HG02870 (cell line): ENCODE measurements at regions not wholly inside any gene's neighbourhood (a gene's known extent, or its start where the extent isn't known, plus 50 kb on each side); places are given as distances from the start of the nearest gene placed in this dataset.

Source experiments
- ATAC-seq: cut with Tn5 transposase; IDR thresholded peaks from one replicate; pipeline ENCODE4 v1.9.1; 2021; ENCODE audit warnings: mild to moderate bottlenecking, moderate library complexity; ENCODE audit not compliant: unreplicated experiment

DNA sequence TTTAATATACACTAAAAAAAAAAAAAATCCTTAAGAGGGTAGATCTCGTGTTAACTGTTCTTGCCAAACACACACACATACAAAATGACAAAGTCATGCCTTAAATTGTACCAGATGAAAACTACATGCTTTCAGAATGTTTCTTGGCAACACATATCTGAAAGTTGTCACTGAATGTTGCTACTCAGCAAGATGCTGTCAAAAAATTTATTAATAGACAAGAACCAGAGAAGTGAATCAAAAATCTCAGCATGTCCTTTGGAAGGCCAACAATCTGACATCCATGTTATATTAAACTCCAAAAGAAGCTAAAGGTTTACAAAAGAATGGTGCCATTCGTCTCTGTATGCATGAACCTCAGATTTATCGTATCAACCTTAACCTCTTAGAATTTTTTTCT is 1746.2 kb upstream of the PRR20A start:
- ATAC-seq: no peak

DNA sequence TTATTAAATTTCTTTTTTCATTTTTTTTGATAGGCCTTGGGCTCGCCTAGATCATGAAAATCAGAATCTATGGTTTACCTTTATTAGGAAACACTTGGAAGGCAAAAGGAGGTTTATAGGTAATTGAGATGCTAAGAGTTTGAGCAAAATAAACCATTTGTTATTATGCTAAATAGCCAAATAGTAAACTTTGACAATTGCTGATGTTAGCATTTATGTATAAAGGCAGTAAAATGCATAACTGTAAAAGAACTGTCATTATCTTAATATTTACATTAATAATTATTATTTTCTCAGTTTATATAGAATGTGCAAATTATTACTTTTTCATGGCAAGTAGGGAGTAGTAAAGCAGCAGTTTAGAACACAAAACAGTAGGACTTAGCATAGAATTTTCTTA is 1737.8 kb upstream of the PRR20A start:
- no peak for ATAC-seq

DNA sequence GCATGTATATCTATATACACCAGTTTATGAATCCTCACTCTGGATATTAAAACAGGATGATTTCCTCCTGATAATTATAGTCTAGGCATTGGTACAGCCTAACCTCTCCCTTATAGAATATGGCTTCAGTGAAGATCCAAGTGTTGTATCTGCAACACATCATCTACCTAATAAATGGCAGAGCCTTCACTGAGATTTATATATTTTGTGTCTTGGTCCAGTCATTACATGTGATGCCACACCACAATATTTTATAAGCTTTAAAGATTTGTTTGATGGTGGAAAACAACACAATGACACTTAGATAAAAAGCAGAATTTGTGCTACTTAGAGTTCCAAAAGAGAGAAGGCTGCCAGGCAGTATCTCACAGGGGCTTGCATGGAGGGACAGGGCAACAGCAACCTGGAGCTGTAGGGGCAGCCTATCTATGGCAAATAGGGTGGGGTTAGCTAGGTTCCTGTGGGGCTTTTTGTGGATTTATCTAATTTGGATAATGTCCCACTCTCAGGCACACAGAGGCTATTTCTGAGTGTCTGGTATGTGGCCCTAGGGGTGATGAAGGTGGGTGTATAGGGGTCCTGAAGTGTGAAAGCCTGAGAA is 1736.7 kb upstream of the PRR20A start:
- no peak for ATAC-seq

DNA sequence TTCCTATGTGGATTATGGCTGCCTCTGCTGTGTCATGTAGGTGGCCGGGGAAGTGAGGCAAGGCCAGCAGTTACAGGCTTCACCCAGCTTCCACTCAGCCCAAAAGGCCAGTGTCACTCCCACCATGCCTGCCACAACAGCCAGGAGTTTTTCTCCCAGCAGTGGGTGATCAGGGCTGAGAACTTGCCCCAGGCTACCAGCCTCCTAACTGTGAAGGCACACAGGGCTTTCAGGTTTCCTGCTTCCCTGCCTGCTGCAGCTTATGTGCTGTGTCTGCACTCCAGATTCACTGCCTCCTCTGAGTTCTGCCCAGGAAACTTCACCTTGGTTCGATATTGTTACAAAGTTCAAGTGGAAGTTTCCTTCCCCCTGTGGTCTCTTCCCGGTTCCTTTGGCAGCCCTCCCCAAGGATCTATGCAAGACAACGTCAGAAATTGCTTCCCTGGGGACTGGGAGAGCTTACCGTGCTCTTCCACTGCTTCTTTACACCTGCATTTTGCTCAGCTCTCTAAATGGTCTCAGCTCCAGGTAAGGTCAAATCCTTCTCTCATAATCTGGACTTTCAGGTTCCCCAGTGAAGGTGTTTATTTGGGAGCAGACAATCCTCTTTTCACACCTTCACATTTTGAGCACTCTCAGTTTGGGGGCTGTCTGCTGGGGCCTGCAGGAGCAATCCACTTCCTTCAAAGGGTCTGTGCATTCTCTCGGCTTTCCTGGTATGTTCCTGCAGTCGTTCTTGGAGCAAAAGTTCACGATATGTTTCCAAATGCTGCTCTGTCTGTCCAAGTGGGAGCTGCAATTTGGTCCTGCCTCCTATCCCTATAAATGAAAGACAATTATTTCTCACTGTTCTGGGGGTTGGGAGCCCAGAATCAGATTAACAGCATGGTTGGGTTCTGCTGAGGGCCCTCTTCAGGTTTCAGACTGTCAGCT is 1730.1 kb upstream of the PRR20A start:
- no peak for ATAC-seq

DNA sequence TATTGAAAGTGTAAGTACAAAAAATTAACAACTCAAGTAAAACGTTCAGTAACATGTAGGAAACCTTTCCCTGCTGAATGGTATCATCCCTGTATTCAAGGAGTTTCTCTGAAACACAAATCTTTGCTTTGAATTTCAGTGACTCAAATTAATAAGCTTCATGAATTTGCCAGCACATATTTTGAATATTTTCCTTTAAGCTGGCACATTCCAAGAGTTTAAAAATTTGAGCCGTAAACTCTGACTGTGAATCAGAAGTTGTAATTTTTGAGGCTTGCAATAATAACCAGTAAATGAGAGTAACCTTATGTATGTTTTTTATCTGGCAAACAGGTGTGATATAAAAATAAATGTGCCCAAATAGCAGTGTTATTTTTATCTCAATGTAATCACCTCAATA is 1722.6 kb upstream of the PRR20A start:
- ATAC-seq: no peak

DNA sequence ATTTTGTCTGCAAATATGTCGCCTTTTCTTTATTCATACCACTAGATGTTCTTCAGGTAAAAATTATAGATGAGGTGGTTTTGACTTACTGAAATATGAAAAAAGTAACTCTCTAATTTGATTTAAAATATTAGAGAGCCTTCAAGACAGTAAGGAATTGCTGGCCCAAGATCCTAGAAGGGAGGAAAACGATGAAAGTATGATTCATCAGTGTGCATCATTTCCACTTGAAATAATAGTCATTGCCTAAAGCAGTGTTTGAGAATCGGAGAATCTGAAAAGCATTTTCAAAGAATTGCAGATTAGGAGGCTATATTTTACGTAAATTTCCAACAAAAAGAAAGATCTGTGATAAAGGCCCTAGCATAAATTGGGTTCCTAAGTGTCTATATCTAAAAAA is 1707.9 kb upstream of the PRR20A start:
- ATAC-seq: no peak

DNA sequence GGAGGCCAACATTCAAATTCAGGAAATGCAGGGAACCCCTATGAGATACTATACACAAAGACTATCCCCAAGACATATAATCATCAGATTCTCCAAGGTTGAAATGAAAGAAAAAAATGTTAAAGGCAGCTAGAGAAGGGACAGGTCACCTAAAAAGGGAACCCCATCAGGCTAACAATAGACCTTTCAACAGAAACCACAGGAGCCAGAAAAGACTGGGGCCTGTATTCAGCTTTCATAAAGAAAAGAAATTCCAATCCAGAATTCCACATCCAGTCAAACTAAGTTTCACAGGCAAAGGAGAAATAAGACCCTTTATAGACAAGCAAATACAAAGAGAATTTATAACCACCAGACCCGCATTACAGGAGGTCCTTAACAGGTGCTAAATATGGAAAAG is 1703.6 kb upstream of the PRR20A start:
- ATAC-seq: no peak

DNA sequence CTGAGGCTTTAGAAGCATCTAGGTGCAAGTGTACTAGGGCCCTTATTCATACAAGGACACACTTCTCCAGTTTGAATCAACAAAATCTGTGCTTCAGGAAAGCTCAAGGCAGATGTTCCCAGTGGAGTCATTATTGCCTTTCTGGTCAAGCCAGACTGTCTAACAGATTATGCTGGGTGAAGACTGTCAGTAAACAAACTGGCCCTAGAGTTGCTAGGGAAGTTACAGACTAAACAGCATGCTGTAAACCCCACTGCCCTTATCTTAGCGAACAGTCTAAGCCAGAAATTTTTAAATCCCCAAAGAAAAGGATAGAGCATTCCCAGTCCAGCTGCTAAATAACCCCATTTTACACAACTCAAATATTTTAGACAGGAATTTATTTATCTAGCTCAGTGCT is 1701.3 kb upstream of the PRR20A start:
- no peak for ATAC-seq

DNA sequence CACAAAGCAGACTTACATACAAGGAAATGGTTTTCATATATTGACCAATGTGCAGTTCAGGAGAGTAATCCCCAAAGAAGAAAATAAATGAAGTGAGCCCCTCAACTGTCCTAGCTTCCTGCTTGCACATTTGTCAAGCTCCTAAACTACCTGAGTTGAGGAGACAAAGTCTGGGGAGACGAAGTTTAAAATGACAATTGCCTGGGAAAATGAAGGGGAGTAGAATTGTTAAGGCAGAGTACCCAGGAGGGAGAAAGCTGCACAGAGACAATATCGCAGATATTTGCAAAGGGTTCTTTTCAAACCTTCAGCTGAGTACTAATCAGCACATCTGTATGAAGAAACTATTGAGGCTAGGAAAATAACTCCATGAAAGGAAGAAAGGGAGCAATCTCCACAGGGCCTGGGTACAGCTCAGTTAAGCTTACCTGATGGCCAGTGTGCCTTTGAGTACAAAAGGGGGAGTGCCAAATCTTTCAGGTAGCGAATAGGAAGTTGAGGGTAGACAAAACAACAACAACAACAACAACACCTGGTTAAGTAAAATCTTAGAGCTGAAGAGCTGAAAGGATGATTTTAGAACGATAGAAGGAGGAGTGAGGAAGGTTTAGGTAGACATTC is 1700.1 kb upstream of the PRR20A start:
- no peak for ATAC-seq

DNA sequence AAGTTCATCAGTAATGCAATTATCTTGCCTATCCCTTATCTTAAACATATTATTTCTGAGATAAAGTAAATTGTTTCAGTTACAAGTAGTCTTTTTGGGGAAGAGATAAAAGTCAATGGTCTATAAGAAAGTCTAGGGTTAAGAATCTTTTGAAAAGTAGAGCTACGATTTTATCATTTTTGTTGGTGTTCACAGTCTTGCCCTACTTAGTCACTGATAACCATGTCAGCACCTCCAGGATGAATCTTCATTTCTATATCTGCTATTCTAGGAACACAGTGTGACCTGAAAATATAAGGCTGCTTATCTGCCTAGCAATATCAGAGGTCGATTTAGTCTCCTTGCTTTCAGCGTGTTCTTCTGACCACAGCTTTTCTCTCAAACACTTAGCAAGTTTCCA is 1676.5 kb upstream of the PRR20A start:
- ATAC-seq: no peak

DNA sequence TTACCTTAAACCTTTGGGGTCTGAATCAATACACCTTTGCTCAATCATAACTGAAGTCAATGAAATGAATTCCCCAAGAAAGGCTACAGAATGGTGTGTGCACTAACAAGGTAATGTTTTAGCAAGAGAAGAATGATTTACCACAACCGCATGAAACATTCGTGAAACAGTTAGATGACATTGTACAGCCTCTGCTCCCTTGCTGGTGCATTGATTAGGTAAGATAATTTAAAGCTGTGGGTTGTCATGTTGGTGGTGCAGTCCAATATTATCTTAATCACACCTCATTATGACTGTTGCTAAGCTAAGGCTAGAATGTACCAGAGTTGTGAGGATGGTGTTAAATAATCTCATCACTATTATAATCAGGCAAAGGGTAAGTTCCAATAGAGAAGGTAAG is 1673.2 kb upstream of the PRR20A start:
- no peak for ATAC-seq

DNA sequence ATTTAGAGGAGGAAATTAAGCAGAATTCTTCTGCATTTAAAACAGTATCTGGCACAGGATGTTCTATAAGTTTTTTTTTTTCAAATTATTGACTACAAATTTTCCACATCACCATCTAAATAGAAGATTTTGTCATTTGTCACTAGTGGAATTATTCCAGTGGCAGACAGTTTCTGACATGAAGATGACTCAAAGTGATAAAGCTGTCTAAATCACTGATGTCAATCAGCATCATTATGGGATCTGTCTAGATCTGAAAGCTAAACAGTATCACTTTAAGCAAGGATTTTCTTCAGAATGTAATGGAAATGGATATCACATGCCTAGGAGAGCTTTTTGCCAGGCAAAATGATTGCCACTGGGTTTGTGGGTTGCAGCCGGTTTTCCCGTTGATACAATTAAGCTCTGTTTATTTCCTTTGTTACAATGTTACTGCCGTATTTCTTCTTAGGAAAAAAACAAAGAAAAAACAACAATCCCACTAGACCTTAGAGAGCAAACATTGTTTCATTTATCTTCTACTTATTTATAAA is 1657.0 kb upstream of the PRR20A start:
- no peak for ATAC-seq

DNA sequence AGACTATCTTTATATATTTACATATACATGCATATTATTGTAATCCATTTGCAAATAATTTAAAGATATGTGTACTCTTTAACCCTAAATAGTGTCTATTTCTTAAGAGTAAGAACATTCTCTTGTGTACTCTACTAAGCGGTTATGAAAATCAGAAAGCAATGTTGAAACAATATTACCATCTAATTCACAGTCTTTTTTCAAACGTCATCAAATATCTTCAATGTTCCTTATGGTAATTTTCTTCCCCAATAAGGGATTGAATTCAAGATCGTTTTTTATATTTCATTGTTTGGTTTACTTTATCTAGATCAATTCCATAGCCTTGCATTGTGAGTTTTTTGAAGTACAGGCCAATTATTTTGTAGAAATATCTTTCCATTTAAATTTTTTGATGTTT is 1647.4 kb upstream of the PRR20A start:
- ATAC-seq: no peak

DNA sequence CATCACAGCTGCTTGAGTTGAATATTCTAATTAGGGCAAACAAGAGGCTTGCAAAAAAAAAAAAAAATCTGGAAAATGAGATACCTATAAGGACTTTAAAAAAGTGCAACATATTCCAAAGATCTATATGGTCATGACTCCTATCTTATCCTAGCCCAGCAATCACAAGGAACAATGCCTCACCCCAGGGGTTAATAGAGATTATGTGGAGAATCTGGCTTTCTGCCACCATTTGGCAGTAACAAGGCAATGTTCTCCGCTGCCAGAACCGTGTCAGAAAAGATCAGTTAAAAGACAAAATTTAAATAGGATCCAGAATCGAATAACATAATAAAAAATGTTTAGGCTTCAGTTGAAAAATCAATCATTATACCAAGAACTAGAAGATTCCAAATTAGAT is 1643.2 kb upstream of the PRR20A start:
- ATAC-seq: no peak

DNA sequence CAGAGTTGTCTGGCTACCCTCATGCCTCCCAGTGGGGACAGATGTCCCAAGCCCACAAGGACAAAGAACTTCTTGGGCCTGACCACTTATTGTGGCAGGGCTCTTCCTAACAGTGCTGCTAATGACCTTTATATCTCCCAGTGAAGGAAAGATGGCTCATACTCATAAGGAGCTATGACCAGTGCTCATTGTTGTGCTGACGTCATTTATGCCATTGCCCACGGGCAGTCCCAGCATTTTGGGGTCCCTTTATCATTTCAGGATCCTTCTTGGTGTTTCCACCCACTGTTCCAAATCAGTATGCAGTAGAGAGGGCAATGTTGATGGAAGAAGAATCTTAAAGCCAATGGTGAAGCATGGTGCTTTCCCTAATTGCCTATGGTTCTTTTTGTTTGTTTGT is 1640.0 kb upstream of the PRR20A start:
- ATAC-seq: no peak

DNA sequence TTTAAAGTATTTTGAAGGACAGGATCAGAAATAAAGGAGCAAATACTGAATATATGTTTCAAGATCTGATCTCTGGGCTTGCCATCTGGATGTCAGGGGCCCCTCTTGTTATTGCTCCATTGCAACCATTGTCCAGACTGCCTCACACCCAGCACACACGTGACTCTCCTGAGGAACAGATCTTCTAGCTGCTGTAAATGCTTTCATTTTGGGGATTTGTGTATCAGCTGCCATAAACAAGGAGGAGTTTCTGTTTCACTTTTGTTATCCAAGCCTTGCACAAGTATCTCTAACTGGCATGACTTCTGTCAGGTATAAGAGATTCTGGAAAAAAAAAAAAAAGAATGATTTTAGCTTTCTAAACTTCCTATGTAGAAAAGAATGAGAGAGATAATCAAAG is 1624.1 kb upstream of the PRR20A start:
- ATAC-seq: no peak

DNA sequence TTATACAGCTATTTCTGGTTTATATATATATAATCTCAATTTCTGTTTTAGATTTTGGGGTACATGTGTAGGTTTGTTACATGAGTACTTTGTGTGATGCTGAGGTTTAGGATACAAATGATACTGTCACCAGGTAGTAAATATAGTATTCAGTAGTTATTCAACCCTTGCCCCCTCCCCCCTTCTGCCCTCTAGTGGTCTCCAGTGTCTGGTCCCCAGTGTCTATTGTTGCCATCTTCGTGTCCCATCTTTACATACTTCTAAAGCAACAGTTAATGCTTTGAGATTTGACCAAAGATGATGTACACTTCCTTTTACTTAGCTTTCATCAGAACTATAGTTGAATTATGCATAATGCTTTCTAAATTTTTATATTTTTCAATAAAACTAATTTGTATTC is 1623.4 kb upstream of the PRR20A start:
- ATAC-seq: no peak

DNA sequence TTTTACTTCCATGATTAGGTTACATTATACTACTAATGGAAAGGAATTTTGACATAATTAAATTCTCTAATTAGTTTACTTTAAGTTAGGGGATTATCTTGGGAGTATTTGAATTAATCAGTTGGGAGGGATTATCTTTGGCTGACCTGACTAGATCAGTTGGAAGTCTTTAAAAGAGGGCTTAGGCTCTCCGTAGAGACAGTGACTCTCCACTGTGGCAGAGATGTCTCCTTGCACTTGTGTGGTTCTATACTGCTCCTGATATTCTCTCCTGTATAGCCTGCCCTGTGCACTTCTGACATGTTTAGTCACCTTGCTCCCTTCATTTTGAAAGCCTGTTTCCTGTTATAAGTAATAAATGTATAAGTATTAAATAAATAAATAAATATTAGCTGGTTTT is 1612.3 kb upstream of the PRR20A start:
- ATAC-seq: no peak

DNA sequence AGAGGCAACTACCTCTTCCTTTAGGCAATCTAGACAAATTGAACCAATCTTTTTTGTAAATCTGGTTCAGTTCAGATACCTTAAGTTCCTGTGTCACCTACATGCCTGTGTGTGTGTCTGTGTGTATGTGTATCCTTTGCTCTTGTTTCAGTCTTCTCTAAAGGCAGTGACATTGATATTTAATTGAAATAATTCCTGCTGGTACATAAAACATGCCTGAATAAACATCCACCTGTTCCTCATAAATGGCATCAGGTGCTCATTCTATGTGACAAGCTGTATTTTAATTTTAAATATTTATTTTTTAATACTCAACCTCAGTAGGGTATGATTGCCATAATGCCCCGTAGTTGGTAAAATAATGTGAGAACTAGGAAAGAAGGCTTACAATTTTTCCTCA is 1606.4 kb upstream of the PRR20A start:
- ATAC-seq: no peak

DNA sequence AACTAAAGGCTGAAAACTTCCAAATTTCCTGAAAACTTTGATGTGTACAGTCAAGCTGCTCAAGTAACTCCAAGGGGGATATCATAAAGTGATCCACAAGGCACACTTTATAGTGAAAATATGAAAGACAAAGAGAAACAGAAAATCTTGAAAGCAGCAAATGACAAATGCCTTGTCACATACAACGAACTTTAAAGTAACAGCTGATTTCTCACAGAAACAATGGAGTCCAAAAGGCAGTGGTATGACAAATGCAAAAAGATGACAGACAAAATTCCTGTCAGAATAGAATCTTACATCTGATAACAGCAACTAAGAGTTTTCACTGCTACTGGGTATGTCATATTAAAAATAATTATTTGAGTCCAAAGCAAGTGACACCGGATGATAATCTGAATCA is 1602.3 kb upstream of the PRR20A start:
- ATAC-seq: no peak

DNA sequence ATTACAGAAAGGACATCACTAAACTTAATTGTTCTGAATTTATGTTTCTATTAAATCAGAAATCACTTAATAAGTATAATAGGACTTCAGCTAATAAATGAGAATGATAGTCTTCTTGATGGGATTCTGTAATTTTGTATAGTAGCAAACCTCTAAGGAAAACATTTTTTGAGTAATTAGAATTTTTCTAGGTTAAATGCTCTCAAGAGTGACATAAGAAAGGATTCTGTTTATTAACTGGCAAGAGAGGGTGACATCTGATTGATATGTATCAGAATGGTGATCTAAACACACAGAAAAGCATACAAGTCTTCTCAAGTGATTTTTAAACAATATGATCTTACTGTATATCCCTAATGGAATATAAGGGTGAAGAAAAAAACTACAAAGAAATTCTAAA is 1597.7 kb upstream of the PRR20A start:
- no peak for ATAC-seq

DNA sequence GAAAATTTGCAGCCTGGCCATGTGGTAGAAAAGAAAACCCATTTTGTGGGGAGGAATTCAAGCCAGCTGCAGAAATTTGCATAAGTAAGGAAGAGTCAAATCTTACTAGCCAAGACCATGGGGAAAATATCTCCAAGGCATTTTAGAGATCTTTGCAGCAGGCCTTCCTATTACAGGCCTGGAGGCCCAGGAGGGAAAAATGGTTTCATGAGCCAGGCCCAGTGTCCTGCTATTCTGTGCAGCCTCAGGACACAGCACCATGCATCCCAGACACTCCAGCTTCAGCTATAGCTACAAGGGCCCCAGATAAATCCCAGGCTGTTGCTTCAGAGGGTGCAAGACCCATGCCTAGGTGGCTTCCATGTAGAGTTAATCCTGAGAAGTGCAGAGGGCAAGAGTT is 1590.1 kb upstream of the PRR20A start:
- no peak for ATAC-seq
